HCT116 (cell line): ENCODE measurements at regions not wholly inside any gene's neighbourhood (a gene's known extent, or its start where the extent isn't known, plus 50 kb on each side); places are given as distances from the start of the nearest gene placed in this dataset.

Experiments used
- ATAC-seq: fragments of 200-7000 bp; cut with Tn5 transposase; 2 replicates; pipeline ENCODE4 v1.9.1; 2020; ENCODE audit warnings: mild to moderate bottlenecking, moderate library complexity
- BruUV-seq: library from RNA; stranded (reverse); fragments of 400-500 nt; replicated peaks from 2 replicates; lab custom pipeline; 2021; lab: Mats Ljungman, UMichigan
- CTCF ChIA-PET: fragments of 300-600 bp; sonication (Branson Sonifier 250); formaldehyde crosslinking; loops from one replicate; lab custom pipeline; 2021; ENCODE audit warnings: antibody characterized with exemption; lab: Charles Lee
- POLR2A ChIA-PET: fragments of 300-600, 350-600 bp; sonication (Branson Sonifier 250); formaldehyde crosslinking; loops from one replicate; lab custom pipeline; 2021; ENCODE audit warnings: antibody characterized with exemption; lab: Charles Lee
- RAD21 ChIA-PET, 2 experiments: fragments of 300-600 bp; sonication (Branson Sonifier 250); formaldehyde crosslinking; loops; one replicate each; lab custom pipeline; 2023; ENCODE audit warnings: low total read pairs in 2 of 2; ENCODE audit not compliant: uncharacterized antibody in 2 of 2, unreplicated experiment in 2 of 2, low non-redundant PET in 1 of 2; lab: Charles Lee
- DNase-seq: peaks from one replicate; pipeline ENCODE4 v3.0.0-alpha.2; 2010; ENCODE audit warnings: low read depth, low spot score
- H2AFZ ChIP-seq: fragments of 200-600 bp; shearing (Covaris generic), sonication (generic); 2 replicates; pipeline ENCODE4 v1.6.1; 2017; ENCODE audit warnings: low read depth, mixed run types, mixed read lengths, antibody characterized with exemption, low read length; ENCODE audit not compliant: poor library complexity, severe bottlenecking
- H3K27ac ChIP-seq: 2 replicates; pipeline ENCODE4 v1.5.1; 2012; ENCODE audit warnings: low read depth, low read length
- H3K27me3 ChIP-seq: fragments of 200-600 bp; sonication (generic); 2 replicates; pipeline ENCODE4 v1.6.1; 2016; ENCODE audit warnings: mixed run types, low read length, mixed read lengths; ENCODE audit not compliant: insufficient read depth
- H3K36me3 ChIP-seq, 2 experiments: fragments of 200-500 bp in 1 of 2; fragments of 200-600 bp in 1 of 2; sonication (Bioruptor generic) in 1 of 2; sonication (generic) in 1 of 2; 2 replicates each; pipeline versions ENCODE4 v1.5.1 to v1.6.1; 2014 to 2016; ENCODE audit warnings: low read length in 2 of 2, inconsistent platforms in 1 of 2, mixed read lengths in 1 of 2, mixed run types in 1 of 2; ENCODE audit not compliant: insufficient read depth in 2 of 2, control insufficient read depth in 1 of 2
- H3K4me1 ChIP-seq, 2 experiments: fragments of 200-600 bp in 1 of 2; sonication (generic) in 1 of 2; 2 replicates each; pipeline versions ENCODE4 v1.5.1 to v1.6.1; 2012 to 2017; ENCODE audit warnings: low read length in 2 of 2, inconsistent platforms in 1 of 2, mild to moderate bottlenecking in 1 of 2, mixed read lengths in 1 of 2, mixed run types in 1 of 2, moderate library complexity in 1 of 2; ENCODE audit not compliant: insufficient read depth in 2 of 2, control insufficient read depth in 1 of 2
- H3K4me2 ChIP-seq: fragments of 200-600 bp; sonication (generic); 2 replicates; pipeline ENCODE4 v1.6.1; 2017; ENCODE audit warnings: mixed run types, low read length, mixed read lengths
- H3K4me3 ChIP-seq, 2 experiments: fragments of 200-600 bp in 1 of 2; sonication (generic) in 1 of 2; replicated peaks in 1 of 2; 2 replicates each; pipeline ENCODE4 v1.5.1; 2011 to 2016; ENCODE audit warnings: low read length in 2 of 2, control low read depth in 1 of 2, low read depth in 1 of 2, mild to moderate bottlenecking in 1 of 2, mixed read lengths in 1 of 2, mixed run types in 1 of 2
- H3K79me2 ChIP-seq: fragments of 200-600 bp; sonication (generic); 2 replicates; pipeline ENCODE4 v1.6.1; 2017; ENCODE audit warnings: mild to moderate bottlenecking, mixed run types, low read length, moderate library complexity, mixed read lengths; ENCODE audit not compliant: insufficient read depth
- H3K9ac ChIP-seq: fragments of 200-600 bp; sonication (generic); 2 replicates; pipeline ENCODE4 v1.6.1; 2016; ENCODE audit warnings: low read length, mixed read lengths
- H3K9me2 ChIP-seq: fragments of 200-600 bp; sonication (generic), shearing (Covaris generic); 2 replicates; pipeline ENCODE4 v1.6.1; 2017; ENCODE audit warnings: mixed run types, mild to moderate bottlenecking, moderate library complexity; ENCODE audit not compliant: insufficient read depth
- H3K9me3 ChIP-seq, 2 experiments: fragments of 200-500 bp in 1 of 2; fragments of 200-600 bp in 1 of 2; sonication (Bioruptor generic) in 1 of 2; sonication (generic) in 1 of 2; 2 replicates each; pipeline ENCODE4 v1.6.1; 2014 to 2017; ENCODE audit warnings: low read length in 2 of 2, mixed read lengths in 2 of 2, inconsistent platforms in 1 of 2, low read depth in 1 of 2, mild to moderate bottlenecking in 1 of 2, mixed run types in 1 of 2, moderate library complexity in 1 of 2; ENCODE audit not compliant: control insufficient read depth in 1 of 2, insufficient read depth in 1 of 2
- H4K20me1 ChIP-seq: fragments of 200-600 bp; sonication (generic), shearing (Covaris generic); 2 replicates; pipeline ENCODE4 v1.6.1; 2017; ENCODE audit warnings: mixed run types, mild to moderate bottlenecking, moderate library complexity; ENCODE audit not compliant: insufficient read depth
- CBX3 ChIP-seq: IDR thresholded peaks from 2 replicates; pipeline ENCODE4 v1.6.1; 2012; ENCODE audit warnings: low read depth
- CEBPB ChIP-seq: IDR thresholded peaks from 2 replicates; pipeline ENCODE4 v1.6.1; 2012; ENCODE audit warnings: low read depth
- CTCF ChIP-seq, 3 experiments: fragments of 200-600 bp in 1 of 3; sonication (generic) in 1 of 3; IDR thresholded peaks in 2 of 3; conservative IDR thresholded peaks in 1 of 3; 2 replicates each; pipeline ENCODE4 v1.5.1; 2012 to 2017; ENCODE audit warnings: low read depth in 2 of 3, low read length in 2 of 3, antibody characterized with exemption in 1 of 3, borderline replicate concordance in 1 of 3, control low read depth in 1 of 3, mild to moderate bottlenecking in 1 of 3, mixed read lengths in 1 of 3, mixed run types in 1 of 3, moderate library complexity in 1 of 3; ENCODE audit not compliant: insufficient read depth in 1 of 3
- EGR1 ChIP-seq: IDR thresholded peaks from 2 replicates; pipeline ENCODE4 v1.6.1; 2012; ENCODE audit warnings: low read depth
- ELF1 ChIP-seq: IDR thresholded peaks from 2 replicates; pipeline ENCODE4 v1.6.1; 2012; ENCODE audit warnings: low read depth, borderline replicate concordance
- EZH2 ChIP-seq: fragments of 200-600 bp; sonication (generic); IDR thresholded peaks from 2 replicates; pipeline ENCODE4 v1.6.1; 2017; ENCODE audit warnings: antibody characterized with exemption, mixed run types
- EZH2phosphoT487 ChIP-seq: fragments of 200-600 bp; IDR thresholded peaks from 2 replicates; pipeline ENCODE4 v1.6.1; 2018; ENCODE audit warnings: antibody characterized with exemption, borderline replicate concordance
- MAX ChIP-seq: IDR thresholded peaks from 2 replicates; pipeline ENCODE4 v1.6.1; 2012
- POLR2A ChIP-seq: IDR thresholded peaks from 2 replicates; pipeline ENCODE4 v1.7.0; 2011; ENCODE audit warnings: borderline replicate concordance; ENCODE audit not compliant: insufficient read depth, insufficient read length; ENCODE audit errors: extremely low read depth
- POLR2AphosphoS5 ChIP-seq: IDR thresholded peaks from 2 replicates; pipeline ENCODE4 v1.6.1; 2011; ENCODE audit warnings: mild to moderate bottlenecking, low read depth, low read length, moderate library complexity
- SIN3A ChIP-seq: IDR thresholded peaks from 2 replicates; pipeline ENCODE4 v1.6.1; 2012; ENCODE audit warnings: low read depth
- SP1 ChIP-seq: IDR thresholded peaks from 2 replicates; pipeline ENCODE4 v1.6.1; 2012; ENCODE audit warnings: low read depth
- SRF ChIP-seq: IDR thresholded peaks from 2 replicates; pipeline ENCODE4 v1.6.1; 2012; ENCODE audit warnings: low read depth
- TCF7L2 ChIP-seq: IDR thresholded peaks from 2 replicates; pipeline ENCODE4 v1.7.0; 2011; ENCODE audit warnings: borderline replicate concordance, inconsistent platforms; ENCODE audit not compliant: insufficient read depth, insufficient read length; ENCODE audit errors: extremely low read depth
- YY1 ChIP-seq: IDR thresholded peaks from 2 replicates; pipeline ENCODE4 v1.6.1; 2011; ENCODE audit warnings: low read length, low read depth, moderate library complexity, mild to moderate bottlenecking; ENCODE audit not compliant: insufficient replicate concordance; ENCODE audit errors: extremely low read depth
- ZFX ChIP-seq: fragments of 450-650 bp; IDR thresholded peaks from 2 replicates; pipeline ENCODE4 v1.6.1; 2017
- ZNF274 ChIP-seq: fragments of 200-500 bp; sonication (Bioruptor generic); IDR thresholded peaks from 2 replicates; pipeline ENCODE4 v1.6.1; 2014; ENCODE audit warnings: mild to moderate bottlenecking, low read depth, low read length, inconsistent platforms
- intact Hi-C: fragments of 100-400 bp; cut with micrococcal nuclease; formaldehyde crosslinking; loops from 2 replicates; pipeline ENCODE4 v1.10.0; 2022
- TF ChIP-seq, protein P1 (sequence below): IDR thresholded peaks from 2 replicates; pipeline ENCODE4 v1.6.1; 2011; ENCODE audit warnings: mild to moderate bottlenecking, low read length, moderate library complexity; ENCODE audit not compliant: insufficient replicate concordance; ENCODE audit errors: extremely low read depth

DNA sequence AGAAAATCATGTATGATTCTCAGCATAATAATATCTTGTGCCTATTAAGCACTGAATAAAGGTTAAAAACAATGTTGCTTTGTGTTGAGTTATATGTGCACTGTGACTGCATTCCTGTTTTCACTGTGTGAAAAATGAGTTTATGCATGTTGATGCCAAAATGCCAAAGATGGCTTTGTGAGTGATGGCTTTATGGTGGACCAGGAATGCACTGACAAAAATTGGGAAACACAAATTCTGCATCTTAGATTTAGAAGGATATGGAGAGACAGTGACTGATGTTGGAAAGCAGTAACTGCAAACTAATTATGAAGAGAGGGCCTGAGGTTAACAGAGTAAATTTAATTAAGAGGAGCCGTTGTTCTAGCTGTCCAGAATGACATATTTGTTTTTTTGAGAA is 440.4 kb downstream of the KIF20B start:
- RAD21 ChIA-PET, result no interaction called here
- Histone ChIP-seq H3K27me3 (no peaks in the 10 kb centered on the region), H3K9me2 (no peaks in the 10 kb centered on the region), H4K20me1 (no peaks in the 10 kb centered on the region), H3K9me3 (peaks cover 18 to 19% of the 10 kb centered on the region in 2 experiments; a peak in 3 of 4 replicates), H3K9ac (no peak overlapping the region), H3K36me3 (peaks cover 0 to 14% of the 10 kb centered on the region in 2 experiments; a peak in 2 of 4 replicates), H3K4me3 (no peak overlapping the region), H3K27ac (no peak overlapping the region), H2AFZ (no peak overlapping the region), H3K4me1 (peaks cover 4 to 7% of the 10 kb centered on the region in 2 experiments; a peak in 3 of 4 replicates), H3K4me2 (no peak overlapping the region), H3K79me2 (no peaks in the 10 kb centered on the region)
- BruUV-seq, result no TSS peak
- POLR2A ChIA-PET, result no interaction called here
- CTCF ChIA-PET, result no interaction called here
- no peak for DNase-seq
- intact Hi-C loops, result no loop called here
- no peak for ATAC-seq
- no peak for TF ChIP-seq ELF1
- TF ChIP-seq CBX3, result no peak
- no peak for TF ChIP-seq POLR2AphosphoS5
- no peak for TF ChIP-seq MAX
- no peak for TF ChIP-seq SP1
- TF ChIP-seq EGR1, result no peak
- no peak for TF ChIP-seq CTCF (IDR thresholded peaks at IDR 0.05 in 2 of 3, conservative IDR thresholded peaks at IDR 0.05 in 1 of 3; ENCODE audit: borderline replicate concordance in 1 of 3, insufficient read depth in 1 of 3, low read depth in 2 of 3, low read length in 2 of 3)
- TF ChIP-seq TCF7L2, result no peak
- TF ChIP-seq ZFX, result no peak
- TF ChIP-seq, protein P1, sequence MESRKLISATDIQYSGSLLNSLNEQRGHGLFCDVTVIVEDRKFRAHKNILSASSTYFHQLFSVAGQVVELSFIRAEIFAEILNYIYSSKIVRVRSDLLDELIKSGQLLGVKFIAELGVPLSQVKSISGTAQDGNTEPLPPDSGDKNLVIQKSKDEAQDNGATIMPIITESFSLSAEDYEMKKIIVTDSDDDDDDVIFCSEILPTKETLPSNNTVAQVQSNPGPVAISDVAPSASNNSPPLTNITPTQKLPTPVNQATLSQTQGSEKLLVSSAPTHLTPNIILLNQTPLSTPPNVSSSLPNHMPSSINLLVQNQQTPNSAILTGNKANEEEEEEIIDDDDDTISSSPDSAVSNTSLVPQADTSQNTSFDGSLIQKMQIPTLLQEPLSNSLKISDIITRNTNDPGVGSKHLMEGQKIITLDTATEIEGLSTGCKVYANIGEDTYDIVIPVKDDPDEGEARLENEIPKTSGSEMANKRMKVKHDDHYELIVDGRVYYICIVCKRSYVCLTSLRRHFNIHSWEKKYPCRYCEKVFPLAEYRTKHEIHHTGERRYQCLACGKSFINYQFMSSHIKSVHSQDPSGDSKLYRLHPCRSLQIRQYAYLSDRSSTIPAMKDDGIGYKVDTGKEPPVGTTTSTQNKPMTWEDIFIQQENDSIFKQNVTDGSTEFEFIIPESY, result no peak
- TF ChIP-seq EZH2, result no peak
- TF ChIP-seq CEBPB, result no peak
- no peak for TF ChIP-seq ZNF274
- TF ChIP-seq SIN3A, result no peak
- no peak for TF ChIP-seq POLR2A
- TF ChIP-seq YY1, result no peak
- TF ChIP-seq SRF, result no peak
- no peak for TF ChIP-seq EZH2phosphoT487
